Activated CD4-positive, alpha-beta T cell treated with anti-CD3 and anti-CD28 coated beads, Interleukin-2, amount 10 ng/mL, durations not matched to agents 24 days and 14 days (primary cell): ENCODE measurements at regions not wholly inside any gene's neighbourhood (a gene's known extent, or its start where the extent isn't known, plus 50 kb on each side); places are given as distances from the start of the nearest gene placed in this dataset.
"Not testable (repeated sequence)": the region's sequence is repeated elsewhere in the genome, so short reads cannot be mapped to it uniquely, and the experiment has no call there.

Experiments used
- DNase-seq: peaks from one replicate; pipeline ENCODE4 v3.0.0; 2022
- H3K27ac Mint-ChIP-seq: one replicate; pipeline ENCODE4 v1.8.0; 2022; ENCODE audit warnings: mild to moderate bottlenecking, mixed read lengths
- H3K27me3 Mint-ChIP-seq: one replicate; pipeline ENCODE4 v1.8.0; 2022; ENCODE audit warnings: mixed read lengths
- H3K36me3 Mint-ChIP-seq: one replicate; pipeline ENCODE4 v1.8.0; 2022; ENCODE audit warnings: low read depth, mild to moderate bottlenecking, mixed read lengths
- H3K4me1 Mint-ChIP-seq: one replicate; pipeline ENCODE4 v1.8.0; 2021; ENCODE audit warnings: mixed read lengths
- H3K4me3 Mint-ChIP-seq: one replicate; pipeline ENCODE4 v1.8.0; 2022; ENCODE audit warnings: mild to moderate bottlenecking, moderate library complexity, mixed read lengths
- H3K9me3 Mint-ChIP-seq: one replicate; pipeline ENCODE4 v1.8.0; 2021; ENCODE audit warnings: mixed read lengths
- intact Hi-C: fragments of 100-400 bp; cut with micrococcal nuclease; formaldehyde crosslinking; loops from one replicate; pipeline ENCODE4 v1.15.1; 2023

- H3K4me1 Mint-ChIP-seq, H3K4me3 Mint-ChIP-seq, H3K27me3 Mint-ChIP-seq, H3K36me3 Mint-ChIP-seq, intact Hi-C loops, H3K27ac Mint-ChIP-seq, H3K9me3 Mint-ChIP-seq, DNase-seq: not testable (repeated sequence)
Measured at GRCh38 chr7:55743454-55743717, 119.2 kb downstream of the SEPTIN14 start.

GRCh38 chr7:55742651-55743453, 119.7 kb downstream of the SEPTIN14 start:
- H3K36me3 Mint-ChIP-seq, DNase-seq, H3K4me1 Mint-ChIP-seq, H3K4me3 Mint-ChIP-seq, H3K27ac Mint-ChIP-seq, H3K9me3 Mint-ChIP-seq, intact Hi-C loops, H3K27me3 Mint-ChIP-seq: not testable (repeated sequence)

GRCh38 chr7:55741721-55742631, 120.6 kb downstream of the SEPTIN14 start:
- H3K4me3 Mint-ChIP-seq, H3K36me3 Mint-ChIP-seq, DNase-seq, H3K27me3 Mint-ChIP-seq, H3K4me1 Mint-ChIP-seq, H3K27ac Mint-ChIP-seq, intact Hi-C loops, H3K9me3 Mint-ChIP-seq: not testable (repeated sequence)

GRCh38 chr7:55740633-55741250, 121.8 kb downstream of the SEPTIN14 start:
- intact Hi-C loops, H3K27me3 Mint-ChIP-seq, H3K4me3 Mint-ChIP-seq, DNase-seq, H3K9me3 Mint-ChIP-seq, H3K4me1 Mint-ChIP-seq, H3K36me3 Mint-ChIP-seq, H3K27ac Mint-ChIP-seq: not testable (repeated sequence)

GRCh38 chr7:55740053-55740452, 122.5 kb downstream of the SEPTIN14 start:
- H3K27ac Mint-ChIP-seq, DNase-seq, H3K4me1 Mint-ChIP-seq, H3K27me3 Mint-ChIP-seq, H3K4me3 Mint-ChIP-seq, H3K9me3 Mint-ChIP-seq, H3K36me3 Mint-ChIP-seq, intact Hi-C loops: not testable (repeated sequence)

- H3K9me3 Mint-ChIP-seq, DNase-seq, H3K27ac Mint-ChIP-seq, H3K36me3 Mint-ChIP-seq, H3K4me3 Mint-ChIP-seq, H3K27me3 Mint-ChIP-seq, H3K4me1 Mint-ChIP-seq, intact Hi-C loops: not testable (repeated sequence)
Measured at GRCh38 chr7:55736641-55737221, 125.8 kb downstream of the SEPTIN14 start.

- Mint-ChIP-seq H3K36me3 (no peaks in the 10 kb centered on the region), H3K4me1 (no peaks in the 10 kb centered on the region), H3K27ac (no peak overlapping the region), H3K27me3 (no peaks in the 10 kb centered on the region), H3K4me3 (no peak overlapping the region), H3K9me3 (no peaks in the 10 kb centered on the region)
- intact Hi-C loops, result no loop called here
- DNase-seq, result no peak
Measured at GRCh38 chr7:55733241-55734140, 129.1 kb downstream of the SEPTIN14 start.

- no peaks in the 10 kb centered on the region for H3K27me3 Mint-ChIP-seq
- H3K4me3 Mint-ChIP-seq, result no peak overlapping the region
- H3K9me3 Mint-ChIP-seq, result no peaks in the 10 kb centered on the region
- H3K4me1 Mint-ChIP-seq, result no peaks in the 10 kb centered on the region
- H3K27ac Mint-ChIP-seq, result no peak overlapping the region
- H3K36me3 Mint-ChIP-seq, result no peaks in the 10 kb centered on the region
- intact Hi-C loops, result no loop called here
- DNase-seq, result no peak
Measured at GRCh38 chr7:55731931-55732330, 130.6 kb downstream of the SEPTIN14 start.

- DNase-seq, result no peak
- no peaks in the 10 kb centered on the region for H3K9me3 Mint-ChIP-seq
- intact Hi-C loops, result no loop called here
- H3K27me3 Mint-ChIP-seq, result no peaks in the 10 kb centered on the region
- H3K4me3 Mint-ChIP-seq, result no peak overlapping the region
- no peaks in the 10 kb centered on the region for H3K4me1 Mint-ChIP-seq
- no peaks in the 10 kb centered on the region for H3K36me3 Mint-ChIP-seq
- H3K27ac Mint-ChIP-seq, result no peak overlapping the region
Measured at GRCh38 chr7:55730197-55730596, 132.4 kb downstream of the SEPTIN14 start.

GRCh38 chr7:55723621-55723941, 139.0 kb downstream of the SEPTIN14 start:
- no peak for DNase-seq
- Mint-ChIP-seq H3K36me3 (no peaks in the 10 kb centered on the region), H3K27me3 (no peaks in the 10 kb centered on the region), H3K4me1 (peaks cover 3% of the 10 kb centered on the region), H3K27ac (no peak overlapping the region), H3K9me3 (no peaks in the 10 kb centered on the region), H3K4me3 (no peak overlapping the region)
- intact Hi-C loops, result loop anchor here (5.0 kb wide), 1 partner anchor 81 kb away; no protein-coding TSS in a partner anchor

- DNase-seq, H3K9me3 Mint-ChIP-seq, H3K4me1 Mint-ChIP-seq, H3K36me3 Mint-ChIP-seq, H3K27ac Mint-ChIP-seq, H3K4me3 Mint-ChIP-seq, H3K27me3 Mint-ChIP-seq: not testable (repeated sequence)
- intact Hi-C loops, result loop anchor here (5.0 kb wide), 1 partner anchor 81 kb away; no protein-coding TSS in a partner anchor
Measured at GRCh38 chr7:55722874-55723620, 139.5 kb downstream of the SEPTIN14 start.

- H3K4me1 Mint-ChIP-seq, H3K27me3 Mint-ChIP-seq, H3K27ac Mint-ChIP-seq, H3K36me3 Mint-ChIP-seq, H3K4me3 Mint-ChIP-seq, DNase-seq, H3K9me3 Mint-ChIP-seq: not testable (repeated sequence)
- intact Hi-C loops, result loop anchor here (5.0 kb wide), 1 partner anchor 79 kb away; no protein-coding TSS in a partner anchor
Measured at GRCh38 chr7:55721004-55721403, 141.5 kb downstream of the SEPTIN14 start.
